Common myeloid progenitor, CD34-positive (primary cell): ENCODE measurements at regions not wholly inside any gene's neighbourhood (a gene's known extent, or its start where the extent isn't known, plus 50 kb on each side); places are given as distances from the start of the nearest gene placed in this dataset.
A peak's percentile ranks its signal among the peaks of the same experiment; 100 is the strongest.

Source experiments
- CTCF ChIA-PET: fragments of 350-600 bp; sonication (Branson Sonifier 250); formaldehyde crosslinking; loops from one replicate; lab custom pipeline; 2021; ENCODE audit warnings: antibody characterized with exemption; lab: Charles Lee
- POLR2A ChIA-PET: fragments of 350-600 bp; sonication (Branson Sonifier 250); formaldehyde crosslinking; loops from one replicate; lab custom pipeline; 2021; ENCODE audit warnings: antibody characterized with exemption; lab: Charles Lee
- DNase-seq, 3 donors: peaks; one replicate each; pipeline versions ENCODE4 v3.0.0 to v3.0.0-alpha.2; 2013
- H3K27ac ChIP-seq, 2 experiments: 1 replicate in 1 of 2; 2 replicates in 1 of 2; pipeline ENCODE4 v1.7.0; 2013; ENCODE audit warnings: inconsistent platforms in 2 of 2, low read length in 2 of 2, mild to moderate bottlenecking in 2 of 2, low read depth in 1 of 2, moderate library complexity in 1 of 2; ENCODE audit not compliant: severe bottlenecking in 2 of 2, insufficient read depth in 1 of 2, poor library complexity in 1 of 2
- H3K27me3 ChIP-seq, 5 experiments: replicated peaks in 2 of 5; 1 replicate in 3 of 5; 2 replicates in 2 of 5; pipeline versions ENCODE4 v1.6.1 to v1.7.0; 2013; ENCODE audit warnings: low read length in 4 of 5, mild to moderate bottlenecking in 2 of 5, moderate library complexity in 2 of 5, inconsistent platforms in 1 of 5; ENCODE audit not compliant: insufficient read depth in 5 of 5, control insufficient read depth in 4 of 5
- H3K36me3 ChIP-seq, 4 experiments: 1 replicate in 2 of 4; 2 replicates in 2 of 4; pipeline versions ENCODE4 v1.6.1 to v1.7.0; 2013; ENCODE audit warnings: low read length in 3 of 4, control low read depth in 1 of 4, mild to moderate bottlenecking in 1 of 4; ENCODE audit not compliant: control insufficient read depth in 4 of 4, insufficient read depth in 4 of 4
- H3K4me1 ChIP-seq, 4 experiments: 1 replicate in 3 of 4; 2 replicates in 1 of 4; pipeline versions ENCODE4 v1.6.1 to v1.7.1; 2013; ENCODE audit warnings: low read length in 3 of 4, mild to moderate bottlenecking in 3 of 4, control low read depth in 1 of 4, inconsistent platforms in 1 of 4, moderate library complexity in 1 of 4; ENCODE audit not compliant: control insufficient read depth in 4 of 4, insufficient read depth in 4 of 4; ENCODE audit errors: control extremely low read depth in 1 of 4
- H3K4me3 ChIP-seq, 7 experiments: 1 replicate in 4 of 7; 2 replicates in 3 of 7; pipeline versions ENCODE4 v1.5.1 to v1.7.0; 2013; ENCODE audit warnings: mild to moderate bottlenecking in 7 of 7, low read length in 6 of 7, moderate library complexity in 6 of 7, inconsistent platforms in 2 of 7, low read depth in 2 of 7, control low read depth in 1 of 7; ENCODE audit not compliant: insufficient read depth in 4 of 7, control insufficient read depth in 1 of 7; ENCODE audit errors: extremely low read depth in 1 of 7
- H3K9me3 ChIP-seq, 5 experiments: 1 replicate in 4 of 5; 2 replicates in 1 of 5; pipeline versions ENCODE4 v1.6.1 to v1.7.1; 2013; ENCODE audit warnings: low read length in 4 of 5, mild to moderate bottlenecking in 2 of 5, inconsistent platforms in 1 of 5, low read depth in 1 of 5, moderate library complexity in 1 of 5; ENCODE audit not compliant: control insufficient read depth in 4 of 5, insufficient read depth in 2 of 5; ENCODE audit errors: control extremely low read depth in 1 of 5
- WGBS: methylation state at CpG from one replicate; pipeline ENCODE4 v1.1.5; 2013; ENCODE audit not compliant: insufficient coverage; 5-methylcytosine and 5-hydroxymethylcytosine counted together

DNA sequence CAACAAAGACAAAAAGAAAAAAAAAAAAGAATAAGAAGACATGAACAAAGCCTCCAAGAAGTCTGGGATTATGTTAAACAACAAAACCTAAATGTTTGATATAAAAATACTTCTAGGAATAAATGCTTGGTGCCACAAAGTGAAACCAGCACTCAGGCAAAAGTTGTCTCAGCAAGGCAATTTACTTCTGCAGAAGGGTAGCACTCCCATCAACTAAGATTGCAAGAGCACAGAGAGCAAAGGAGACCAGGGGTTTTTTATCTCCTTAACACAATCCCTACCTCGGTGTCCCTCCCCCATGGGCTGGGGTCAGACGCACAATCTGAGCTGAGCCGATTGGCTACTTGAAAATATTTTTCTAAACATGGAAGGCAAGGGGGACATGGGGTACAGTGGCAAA, 381.3 kb upstream of the SLC24A2 start:
- CTCF ChIA-PET = no interaction called here
- Histone ChIP-seq H3K9me3 (peaks cover 5 to 34% (median 14%) of the 10 kb centered on the region in 5 experiments), H3K4me1 (no peaks in the 10 kb centered on the region), H3K27ac (no peak overlapping the region), H3K27me3 (no peaks in the 10 kb centered on the region), H3K4me3 (no peak overlapping the region), H3K36me3 (no peaks in the 10 kb centered on the region)
- POLR2A ChIA-PET = no interaction called here
- DNase-seq = no peak
- no CpG with 5 or more reads among the region's 3 CpGs for WGBS

DNA sequence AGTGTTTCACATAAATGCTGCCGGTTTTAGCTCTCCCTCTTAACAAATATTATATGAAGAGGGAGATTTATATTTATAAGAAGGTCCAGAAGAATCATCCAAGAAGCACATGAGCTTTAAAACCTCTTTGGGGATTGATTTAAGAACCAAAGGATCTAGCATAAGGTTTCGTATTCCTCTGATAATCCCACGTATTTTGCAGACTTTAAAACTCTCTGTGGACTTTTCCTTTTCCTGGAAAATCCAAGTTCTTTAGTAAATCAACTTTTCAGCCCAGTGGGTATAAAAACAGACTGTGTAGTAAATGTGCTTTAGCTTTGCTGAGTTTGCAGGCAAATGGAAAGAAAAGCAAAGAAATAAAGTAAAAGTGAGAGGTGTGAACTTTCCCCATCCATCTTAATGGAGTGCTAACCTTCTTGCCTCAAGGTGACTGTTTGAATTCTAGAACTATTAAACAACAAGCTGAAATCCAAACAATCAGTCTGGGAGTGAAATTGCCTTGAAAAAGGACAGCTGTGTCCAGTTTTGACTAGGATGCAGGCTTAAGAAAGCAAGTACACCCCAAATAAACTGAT, 363.4 kb upstream of the SLC24A2 start:
- Histone ChIP-seq H3K27ac (no peak overlapping the region), H3K4me1 (no peaks in the 10 kb centered on the region), H3K9me3 (peaks cover 0 to 3% (median 0%) of the 10 kb centered on the region in 5 experiments), H3K27me3 (no peaks in the 10 kb centered on the region), H3K4me3 (no peak overlapping the region), H3K36me3 (no peaks in the 10 kb centered on the region)
- 100% methylated on average over 1 of the region's 3 CpGs for WGBS
- POLR2A ChIA-PET = no interaction called here
- CTCF ChIA-PET = interaction anchor here (1.1 kb wide), 1 partner anchor 9 kb away, joined by 5 read pairs; no protein-coding TSS in a partner anchor
- no peak for DNase-seq

DNA sequence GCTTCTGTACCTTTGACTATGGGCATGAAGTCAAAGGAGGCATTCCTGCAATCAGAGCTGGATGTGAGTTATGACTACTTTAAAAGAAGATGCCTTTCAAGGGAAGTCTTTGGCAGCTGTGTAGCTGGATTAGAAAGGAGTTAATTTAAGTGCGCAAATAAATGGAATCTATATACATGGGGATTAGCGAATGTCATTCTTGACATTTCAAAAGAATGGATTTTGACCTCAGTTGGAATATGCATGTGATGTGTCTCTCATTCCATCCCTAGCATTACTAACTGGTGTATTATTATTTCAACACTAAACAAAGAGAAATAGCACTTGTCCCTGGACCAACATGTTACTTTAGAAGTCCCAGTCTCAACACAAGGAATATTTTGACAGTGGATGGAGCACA, 359.6 kb upstream of the SLC24A2 start:
- H3K4me1 ChIP-seq = peaks cover 0 to 14% (median 4%) of the 10 kb centered on the region in 4 experiments
- no peaks in the 10 kb centered on the region for H3K36me3 ChIP-seq
- no CpG with 5 or more reads among the region's 2 CpGs for WGBS
- no peaks in the 10 kb centered on the region for H3K27me3 ChIP-seq
- no peak overlapping the region for H3K27ac ChIP-seq
- ChIA-PET POLR2A (no interaction called here), CTCF (no interaction called here)
- H3K4me3 ChIP-seq = no peak overlapping the region
- no peaks in the 10 kb centered on the region for H3K9me3 ChIP-seq
- DNase-seq = no peak

DNA sequence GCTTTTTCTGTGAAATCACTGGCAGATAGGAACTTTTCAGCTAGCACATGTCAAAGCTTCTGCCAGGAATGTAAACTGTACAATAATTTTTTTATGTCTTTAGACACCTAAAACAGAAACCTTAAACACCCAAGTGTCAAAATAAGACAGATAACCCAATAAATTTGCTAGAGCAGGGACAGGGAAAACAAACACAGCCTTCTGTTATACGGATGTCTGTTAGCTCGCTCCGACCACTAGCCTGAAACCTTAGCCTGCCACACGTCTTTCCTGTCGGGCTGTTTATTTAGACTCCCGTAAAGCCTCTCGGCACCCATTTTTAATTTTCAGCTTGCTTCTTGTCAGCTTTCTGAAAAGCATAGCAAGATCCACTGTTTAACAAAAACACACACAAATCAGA, 355.4 kb upstream of the SLC24A2 start:
- DNase-seq = peak in 2 of 3 donors; percentile 47 to 61
- CTCF ChIA-PET = no interaction called here
- POLR2A ChIA-PET = no interaction called here
- peaks cover 0 to 14% (median 4%) of the 10 kb centered on the region in 4 experiments for H3K4me1 ChIP-seq
- peak overlapping the region in 5 of 7 experiments; percentile 34 to 67 (median 38) for H3K4me3 ChIP-seq
- 11% methylated on average over 4 of the region's 7 CpGs for WGBS
- no peaks in the 10 kb centered on the region for H3K27me3 ChIP-seq
- no peak overlapping the region for H3K27ac ChIP-seq
- no peaks in the 10 kb centered on the region for H3K9me3 ChIP-seq
- no peaks in the 10 kb centered on the region for H3K36me3 ChIP-seq

DNA sequence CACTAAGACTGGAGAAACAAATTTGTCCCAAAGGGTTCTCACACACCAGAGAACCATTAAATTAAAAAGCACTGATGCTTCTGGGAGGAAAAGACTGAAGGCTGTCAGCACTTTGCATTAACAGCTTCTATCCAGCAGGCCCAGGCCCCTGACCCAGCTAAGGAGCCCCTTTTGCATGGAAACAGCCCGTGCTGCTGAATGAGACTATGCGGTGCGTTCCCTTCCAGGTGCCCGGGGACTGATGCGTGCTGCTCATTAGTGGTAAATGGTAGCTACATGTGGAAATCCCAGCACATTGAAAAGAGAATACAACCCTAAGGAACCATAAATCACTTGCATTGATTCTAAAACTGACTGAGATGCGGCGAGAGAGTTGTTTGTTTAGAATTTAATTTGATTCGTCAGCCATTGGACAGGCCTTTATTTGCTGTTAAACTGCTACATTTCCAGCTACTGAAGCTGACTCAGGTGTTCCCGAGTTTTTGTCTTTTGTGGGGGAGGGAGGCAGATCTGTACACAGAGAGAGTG, 351.0 kb upstream of the SLC24A2 start:
- Histone ChIP-seq H3K36me3 (no peaks in the 10 kb centered on the region), H3K27ac (no peak overlapping the region), H3K4me1 (peaks cover 0 to 11% (median 4%) of the 10 kb centered on the region in 4 experiments), H3K4me3 (no peak overlapping the region), H3K27me3 (no peaks in the 10 kb centered on the region), H3K9me3 (no peaks in the 10 kb centered on the region)
- POLR2A ChIA-PET = no interaction called here
- DNase-seq = no peak
- WGBS = 100% methylated on average over 2 of the region's 9 CpGs
- CTCF ChIA-PET = interaction anchor here (0.6 kb wide), 1 partner anchor 213 kb away, joined by 3 read pairs; no protein-coding TSS in a partner anchor

DNA sequence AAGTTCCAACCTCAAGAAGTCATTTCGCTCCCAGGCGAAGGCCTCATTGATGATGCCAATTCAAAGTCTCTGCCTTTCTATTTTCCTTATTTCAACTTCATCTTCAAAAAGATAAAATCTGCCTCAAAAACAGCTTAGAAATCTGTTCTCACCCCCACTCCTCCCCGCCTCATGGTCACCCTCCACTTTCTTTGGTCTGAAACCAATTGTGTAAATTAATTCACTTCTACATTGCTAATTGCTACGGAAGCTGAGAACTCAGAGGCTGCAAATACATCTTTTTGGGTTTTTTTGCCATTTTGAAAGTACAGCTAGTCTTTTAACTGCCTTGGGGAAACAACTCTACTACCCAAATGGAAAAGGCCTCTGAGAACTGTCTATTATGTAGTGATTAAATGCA, 350.0 kb upstream of the SLC24A2 start:
- POLR2A ChIA-PET = no interaction called here
- CTCF ChIA-PET = no interaction called here
- no peak for DNase-seq
- no peaks in the 10 kb centered on the region for H3K27me3 ChIP-seq
- WGBS = 93% methylated on average over 3 of the region's 4 CpGs
- H3K9me3 ChIP-seq = no peaks in the 10 kb centered on the region
- H3K27ac ChIP-seq = no peak overlapping the region
- no peaks in the 10 kb centered on the region for H3K36me3 ChIP-seq
- no peak overlapping the region for H3K4me3 ChIP-seq
- peaks cover 0 to 1% (median 0%) of the 10 kb centered on the region in 4 experiments for H3K4me1 ChIP-seq

DNA sequence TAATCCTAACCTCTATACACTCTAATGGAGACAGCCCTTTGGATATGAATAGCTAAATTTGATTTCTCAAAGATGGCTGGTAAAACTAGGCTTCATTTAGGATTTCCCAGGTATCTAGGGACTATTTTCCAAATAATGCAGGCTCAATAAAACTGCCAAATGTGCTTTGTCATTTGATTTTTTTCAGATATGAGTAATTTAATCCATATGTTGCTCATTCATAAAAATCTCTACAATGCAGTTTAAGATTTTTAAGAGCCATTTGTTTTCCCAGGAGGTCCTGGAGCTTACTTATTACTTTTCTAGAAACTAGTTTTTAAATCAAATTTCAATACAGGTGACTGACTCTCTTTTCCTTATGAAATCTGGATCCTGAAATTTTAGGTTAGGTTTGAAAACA, 349.3 kb upstream of the SLC24A2 start:
- Histone ChIP-seq H3K27ac (no peak overlapping the region), H3K36me3 (no peaks in the 10 kb centered on the region), H3K4me1 (no peaks in the 10 kb centered on the region), H3K27me3 (no peaks in the 10 kb centered on the region), H3K4me3 (no peak overlapping the region), H3K9me3 (no peaks in the 10 kb centered on the region)
- POLR2A ChIA-PET = no interaction called here
- CTCF ChIA-PET = no interaction called here
- DNase-seq = no peak
